Endothelial cell of umbilical vein (primary cell): ENCODE measurements at regions not wholly inside any gene's neighbourhood (a gene's known extent, or its start where the extent isn't known, plus 50 kb on each side); places are given as distances from the start of the nearest gene placed in this dataset.

Source experiments
- BruUV-seq: library from RNA; stranded (reverse); fragments of 400-500 nt; replicated peaks from 2 replicates; lab custom pipeline; 2021; lab: Mats Ljungman, UMichigan
- CTCF ChIA-PET: fragments of 300-600, 350-600 bp; sonication (Branson Sonifier 250); formaldehyde crosslinking; loops from one replicate; lab custom pipeline; 2021; ENCODE audit warnings: antibody characterized with exemption, inconsistent platforms; lab: Charles Lee
- POLR2A ChIA-PET: fragments of 300-600, 350-600 bp; sonication (Branson Sonifier 250); formaldehyde crosslinking; loops from one replicate; lab custom pipeline; 2021; ENCODE audit warnings: antibody characterized with exemption, inconsistent platforms; lab: Charles Lee
- DNase-seq: peaks from one replicate; pipeline ENCODE4 v3.0.0-alpha.2; 2011; ENCODE audit warnings: low read depth, low spot score
- FAIRE-seq: peaks from 2 replicates; lab custom pipeline; 2011; peaks lifted over from hg19 to GRCh38; lab: Jason Lieb, UNC
- H2AFZ ChIP-seq: 2 replicates; pipeline ENCODE4 v1.6.0; 2012; ENCODE audit warnings: low read depth, low read length, control low read depth, inconsistent platforms
- H3K27ac ChIP-seq: 2 replicates; pipeline ENCODE4 v1.5.1; 2011; ENCODE audit warnings: low read depth, mild to moderate bottlenecking, control low read depth, low read length, moderate library complexity; ENCODE audit not compliant: insufficient read depth
- H3K27me3 ChIP-seq, 2 experiments: 2 replicates each; pipeline versions ENCODE4 v1.6.0 to v1.6.1; 2011; ENCODE audit warnings: low read length in 2 of 2, mixed read lengths in 1 of 2; ENCODE audit not compliant: control insufficient read depth in 2 of 2, insufficient read depth in 2 of 2
- H3K36me3 ChIP-seq, 2 experiments: 2 replicates in 1 of 2; 3 replicates in 1 of 2; pipeline ENCODE4 v1.5.1; 2011; ENCODE audit warnings: low read length in 2 of 2, mild to moderate bottlenecking in 1 of 2, moderate library complexity in 1 of 2; ENCODE audit not compliant: control insufficient read depth in 2 of 2, insufficient read depth in 2 of 2; ENCODE audit errors: extremely low read depth in 1 of 2
- H3K4me1 ChIP-seq: 3 replicates; pipeline ENCODE4 v1.5.1; 2011; ENCODE audit warnings: mild to moderate bottlenecking, low read length; ENCODE audit not compliant: control insufficient read depth, insufficient read depth; ENCODE audit errors: extremely low read depth
- H3K4me2 ChIP-seq: 2 replicates; pipeline ENCODE4 v1.6.1; 2011; ENCODE audit warnings: low read length, control low read depth, mixed read lengths; ENCODE audit not compliant: insufficient read depth
- H3K4me3 ChIP-seq, 3 experiments: fragments of 200-600 bp in 1 of 3; sonication (generic), shearing (Covaris generic) in 1 of 3; replicated peaks in 1 of 3; 2 replicates each; pipeline ENCODE4 v1.5.1; 2011 to 2016; ENCODE audit warnings: control low read depth in 3 of 3, low read length in 3 of 3, mild to moderate bottlenecking in 2 of 3, inconsistent platforms in 1 of 3, low read depth in 1 of 3, moderate library complexity in 1 of 3; ENCODE audit not compliant: insufficient read depth in 1 of 3
- H3K79me2 ChIP-seq: 2 replicates; pipeline ENCODE4 v1.6.0; 2012; ENCODE audit warnings: low read length, inconsistent platforms; ENCODE audit not compliant: control insufficient read depth, insufficient read depth
- H3K9ac ChIP-seq: replicated peaks from 2 replicates; pipeline ENCODE3; 2011; ENCODE audit warnings: low read length, control low read depth; ENCODE audit not compliant: insufficient read depth; ENCODE audit errors: extremely low read depth
- H3K9me1 ChIP-seq: replicated peaks from 3 replicates; pipeline ENCODE4 v1.6.0; 2011; ENCODE audit warnings: mild to moderate bottlenecking, low read length; ENCODE audit not compliant: control insufficient read depth, insufficient read depth; ENCODE audit errors: extremely low read depth
- H3K9me3 ChIP-seq: replicated peaks from 2 replicates; pipeline ENCODE4 v1.5.1; 2012; ENCODE audit warnings: low read length, inconsistent platforms; ENCODE audit not compliant: control insufficient read depth, insufficient read depth
- H4K20me1 ChIP-seq: replicated peaks from 2 replicates; pipeline ENCODE3; 2011; ENCODE audit warnings: mild to moderate bottlenecking, low read length; ENCODE audit not compliant: control insufficient read depth, insufficient read depth; ENCODE audit errors: extremely low read depth
- CTCF ChIP-seq, 2 donors: IDR thresholded peaks; 1 replicate in 1 of 2; 2 replicates in 1 of 2; pipeline ENCODE4 v1.5.1; 2011; ENCODE audit warnings: low read length in 2 of 2, mild to moderate bottlenecking in 2 of 2, moderate library complexity in 2 of 2, control low read depth in 1 of 2, inconsistent platforms in 1 of 2, low read depth in 1 of 2; ENCODE audit not compliant: insufficient read depth in 1 of 2; ENCODE audit errors: extremely low read depth in 1 of 2
- EZH2 ChIP-seq: IDR thresholded peaks from 2 replicates; pipeline ENCODE4 v1.6.1; 2012; ENCODE audit warnings: borderline replicate concordance, low read depth, mild to moderate bottlenecking, moderate library complexity, low read length, inconsistent platforms; ENCODE audit not compliant: severe bottlenecking
- FOS ChIP-seq: IDR thresholded peaks from 2 replicates; pipeline ENCODE4 v1.6.1; 2011; ENCODE audit warnings: mild to moderate bottlenecking, low read length, moderate library complexity, borderline replicate concordance; ENCODE audit not compliant: insufficient read depth
- GATA2 ChIP-seq: IDR thresholded peaks from 2 replicates; pipeline ENCODE4 v1.7.0; 2011; ENCODE audit warnings: low read depth, mild to moderate bottlenecking, moderate library complexity, mixed read lengths, low read length; ENCODE audit not compliant: insufficient read length, insufficient read depth
- JUN ChIP-seq: IDR thresholded peaks from 2 replicates; pipeline ENCODE4 v1.6.1; 2011; ENCODE audit warnings: borderline replicate concordance, low read depth; ENCODE audit not compliant: insufficient read length, insufficient read depth
- MAX ChIP-seq: IDR thresholded peaks from 2 replicates; pipeline ENCODE4 v1.6.1; 2011; ENCODE audit not compliant: insufficient read depth, insufficient read length
- MYC ChIP-seq: IDR thresholded peaks from one replicate; pipeline ENCODE4 v1.6.1; 2011; ENCODE audit warnings: mild to moderate bottlenecking, low read depth, low read length
- POLR2A ChIP-seq: IDR thresholded peaks from 2 replicates; pipeline ENCODE4 v1.6.1; 2012; ENCODE audit warnings: low read depth, mild to moderate bottlenecking, control low read depth, low read length
- POLR2AphosphoS5 ChIP-seq: IDR thresholded peaks from 2 replicates; pipeline ENCODE4 v1.6.1; 2012; ENCODE audit warnings: low read depth, mild to moderate bottlenecking, control low read depth, low read length, moderate library complexity; ENCODE audit not compliant: insufficient read depth
- dilution Hi-C: fragments of 300-500 bp; cut with MboI; formaldehyde crosslinking; loops from one replicate; pipeline ENCODE4 v1.15.0; 2019; ENCODE audit warnings: low sequenced_read_pairs; ENCODE audit not compliant: extremely low pct_ligation_motif_present
- intact Hi-C: fragments of 100-400 bp; cut with micrococcal nuclease; formaldehyde crosslinking; loops from one replicate; pipeline ENCODE4 v1.10.0; 2022

- no peak overlapping the region for H3K4me3 ChIP-seq
- FAIRE-seq (no peak), DNase-seq (no peak)
- TF ChIP-seq MAX (no peak), POLR2AphosphoS5 (no peak), EZH2 (no peak), MYC (no peak), GATA2 (no peak), FOS (no peak), JUN (no peak), CTCF (IDR thresholded peaks at IDR 0.05; ENCODE audit: extremely low read depth in 1 of 2, insufficient read depth in 1 of 2, low read depth in 1 of 2, low read length in 2 of 2) (no peak), POLR2A (no peak)
- H3K27ac ChIP-seq, result no peak overlapping the region
- H3K9ac ChIP-seq, result no peak overlapping the region
- no peak overlapping the region for H3K4me2 ChIP-seq
- H3K79me2 ChIP-seq, result no peaks in the 10 kb centered on the region
- no peaks in the 10 kb centered on the region for H4K20me1 ChIP-seq
- H3K4me1 ChIP-seq, result no peaks in the 10 kb centered on the region
- no peak overlapping the region for H2AFZ ChIP-seq
- H3K9me1 ChIP-seq, result no peaks in the 10 kb centered on the region
- no peaks in the 10 kb centered on the region for H3K27me3 ChIP-seq
- H3K9me3 ChIP-seq, result no peaks in the 10 kb centered on the region
- ChIA-PET POLR2A (no interaction called here), CTCF (interaction anchor here (0.8 to 2.1 kb wide), 4 partner anchors 15 to 289 kb away, joined by 3 to 12 read pairs (median 3); no protein-coding TSS in a partner anchor)
- intact Hi-C loops (no loop called here), dilution Hi-C loops (no loop called here)
- H3K36me3 ChIP-seq, result no peaks in the 10 kb centered on the region
- BruUV-seq, result no TSS peak
Observed at GRCh38 chr5:72645064-72645846, 138.0 kb upstream of the ZNF366 start.
